H9 (cell line): ENCODE measurements at regions not wholly inside any gene's neighbourhood (a gene's known extent, or its start where the extent isn't known, plus 50 kb on each side); places are given as distances from the start of the nearest gene placed in this dataset.
A peak's percentile ranks its signal among the peaks of the same experiment; 100 is the strongest.

Experiments used
- DNase-seq: peaks from one replicate; pipeline ENCODE4 v3.0.0-alpha.2; 2017
- H2AFZ ChIP-seq: one replicate; pipeline ENCODE4 v1.6.1; 2013; ENCODE audit warnings: mild to moderate bottlenecking, low read length, control low read depth, moderate library complexity
- H2AK5ac ChIP-seq: 2 replicates; pipeline ENCODE4 v1.6.1; 2013; ENCODE audit warnings: low read length, control low read depth, mixed read lengths; ENCODE audit not compliant: insufficient read length
- H2BK120ac ChIP-seq: one replicate; pipeline ENCODE4 v1.6.1; 2013; ENCODE audit warnings: low read depth, mild to moderate bottlenecking, low read length, control low read depth, inconsistent platforms; ENCODE audit not compliant: poor library complexity, severe bottlenecking
- H2BK12ac ChIP-seq: 2 replicates; pipeline ENCODE4 v1.6.1; 2013; ENCODE audit warnings: low read length, control low read depth, mixed read lengths, low read depth; ENCODE audit not compliant: insufficient read length
- H2BK15ac ChIP-seq: 2 replicates; pipeline ENCODE4 v1.6.1; 2013; ENCODE audit warnings: low read depth, low read length, control low read depth
- H2BK20ac ChIP-seq: one replicate; pipeline ENCODE4 v1.6.1; 2013; ENCODE audit warnings: low read depth, mild to moderate bottlenecking, low read length, control low read depth, inconsistent platforms; ENCODE audit not compliant: poor library complexity, severe bottlenecking
- H2BK5ac ChIP-seq: 2 replicates; pipeline ENCODE4 v1.6.1; 2013; ENCODE audit warnings: low read length, control low read depth, mixed read lengths; ENCODE audit not compliant: insufficient read length
- H3K14ac ChIP-seq: 2 replicates; pipeline ENCODE4 v1.6.1; 2013; ENCODE audit warnings: low read length, control low read depth; ENCODE audit not compliant: insufficient read depth
- H3K18ac ChIP-seq: 2 replicates; pipeline ENCODE4 v1.6.1; 2013; ENCODE audit warnings: low read depth, mild to moderate bottlenecking, mixed read lengths, low read length, control low read depth; ENCODE audit not compliant: insufficient read length
- H3K23ac ChIP-seq: 2 replicates; pipeline ENCODE4 v1.6.1; 2013; ENCODE audit warnings: low read length, control low read depth, mixed read lengths, low read depth; ENCODE audit not compliant: insufficient read length
- H3K23me2 ChIP-seq: 2 replicates; pipeline ENCODE4 v1.6.1; 2013; ENCODE audit warnings: low read depth, mild to moderate bottlenecking, mixed read lengths, low read length, control low read depth; ENCODE audit not compliant: insufficient read length, poor library complexity, severe bottlenecking
- H3K27ac ChIP-seq: 2 replicates; pipeline ENCODE4 v1.5.1; 2013; ENCODE audit warnings: low read length, control low read depth, mixed read lengths, low read depth; ENCODE audit not compliant: insufficient read length
- H3K27me3 ChIP-seq: 2 replicates; pipeline ENCODE4 v1.6.1; 2013; ENCODE audit warnings: low read length, control low read depth, inconsistent platforms; ENCODE audit not compliant: insufficient read depth
- H3K4ac ChIP-seq: 2 replicates; pipeline ENCODE4 v1.6.1; 2013; ENCODE audit warnings: low read depth, mild to moderate bottlenecking, control low read depth, inconsistent platforms, low read length, moderate library complexity
- H3K4me1 ChIP-seq: 2 replicates; pipeline ENCODE4 v1.6.1; 2013; ENCODE audit warnings: low read length, control low read depth, inconsistent platforms; ENCODE audit not compliant: insufficient read depth
- H3K4me2 ChIP-seq: 2 replicates; pipeline ENCODE4 v1.6.1; 2013; ENCODE audit warnings: low read length, control low read depth, mixed read lengths; ENCODE audit not compliant: insufficient read length, insufficient read depth
- H3K56ac ChIP-seq: 2 replicates; pipeline ENCODE4 v1.6.1; 2013; ENCODE audit warnings: low read depth, mild to moderate bottlenecking, mixed read lengths, low read length, control low read depth; ENCODE audit not compliant: insufficient read length
- H3K79me1 ChIP-seq: 2 replicates; pipeline ENCODE4 v1.6.1; 2013; ENCODE audit warnings: low read depth, mild to moderate bottlenecking, moderate library complexity, low read length, control low read depth, inconsistent platforms; ENCODE audit not compliant: insufficient read depth, poor library complexity, severe bottlenecking
- H3K79me2 ChIP-seq: 2 replicates; pipeline ENCODE4 v1.6.1; 2013; ENCODE audit warnings: low read length, control low read depth, inconsistent platforms; ENCODE audit not compliant: insufficient read depth
- H3K9ac ChIP-seq: 2 replicates; pipeline ENCODE4 v1.6.1; 2013; ENCODE audit warnings: low read length, control low read depth, mixed read lengths; ENCODE audit not compliant: insufficient read length; ENCODE audit errors: extremely low read depth
- H3K9me3 ChIP-seq: one replicate; pipeline ENCODE4 v1.6.1; 2013; ENCODE audit warnings: low read depth, low read length, inconsistent platforms; ENCODE audit not compliant: control insufficient read depth
- H3T11ph ChIP-seq: one replicate; pipeline ENCODE4 v1.6.1; 2013; ENCODE audit warnings: mild to moderate bottlenecking, low read length, control low read depth, inconsistent platforms
- H4K20me1 ChIP-seq: one replicate; pipeline ENCODE4 v1.6.1; 2013; ENCODE audit not compliant: control insufficient read depth, insufficient read length, insufficient read depth
- H4K5ac ChIP-seq: 2 replicates; pipeline ENCODE4 v1.6.1; 2013; ENCODE audit warnings: low read depth, mild to moderate bottlenecking, mixed read lengths, low read length, control low read depth; ENCODE audit not compliant: insufficient read length
- H4K8ac ChIP-seq: replicated peaks from 2 replicates; pipeline ENCODE4 v1.6.1; 2013; ENCODE audit warnings: low read length, control low read depth, mixed read lengths, low read depth; ENCODE audit not compliant: insufficient read length
- H4K91ac ChIP-seq: 2 replicates; pipeline ENCODE4 v1.6.1; 2013; ENCODE audit warnings: low read depth, mild to moderate bottlenecking, moderate library complexity, mixed read lengths, low read length, control low read depth; ENCODE audit not compliant: insufficient read length
- H3K27ac Mint-ChIP-seq, 3 experiments: 2 replicates in 2 of 3; 3 replicates in 1 of 3; pipeline ENCODE4 v1.8.0; 2020 to 2021; ENCODE audit warnings: mixed read lengths in 3 of 3, mild to moderate bottlenecking in 1 of 3, moderate library complexity in 1 of 3
- H3K27me3 Mint-ChIP-seq: 2 replicates; pipeline ENCODE4 v1.8.0; 2021; ENCODE audit warnings: low read depth, mild to moderate bottlenecking, moderate library complexity, mixed read lengths
- H3K36me3 Mint-ChIP-seq, 3 experiments: 2 replicates in 2 of 3; 3 replicates in 1 of 3; pipeline ENCODE4 v1.8.0; 2020 to 2021; ENCODE audit warnings: low read depth in 3 of 3, mixed read lengths in 3 of 3; ENCODE audit not compliant: insufficient read depth in 1 of 3
- H3K4me1 Mint-ChIP-seq, 2 experiments: 2 replicates each; pipeline ENCODE4 v1.8.0; 2020; ENCODE audit warnings: mixed read lengths in 2 of 2
- H3K4me3 Mint-ChIP-seq, 2 experiments: 2 replicates in 1 of 2; 3 replicates in 1 of 2; pipeline ENCODE4 v1.8.0; 2020 to 2021; ENCODE audit warnings: mild to moderate bottlenecking in 2 of 2, mixed read lengths in 2 of 2, moderate library complexity in 1 of 2
- H3K9me3 Mint-ChIP-seq, 2 experiments: 2 replicates in 1 of 2; 3 replicates in 1 of 2; pipeline ENCODE4 v1.8.0; 2020; ENCODE audit warnings: mild to moderate bottlenecking in 2 of 2, mixed read lengths in 2 of 2, moderate library complexity in 1 of 2
- WGBS: extraction: QIAGEN DNeasy Blood & Tissue Kit; methylation state at CpG from one replicate; pipeline ENCODE4 v1.1.7; 2013; ENCODE audit warnings: missing lambda C conversion rate, low lambda C conversion rate, mixed read lengths; ENCODE audit not compliant: insufficient read length; ENCODE audit errors: extremely low coverage; 5-methylcytosine and 5-hydroxymethylcytosine counted together
- TF ChIP-seq, protein P1 (sequence below): fragments of 200-600 bp; sonication (generic); conservative IDR thresholded peaks from 3 replicates; pipeline ENCODE4 v1.8.0; 2021; ENCODE audit warnings: antibody characterized with exemption, mild to moderate bottlenecking

DNA sequence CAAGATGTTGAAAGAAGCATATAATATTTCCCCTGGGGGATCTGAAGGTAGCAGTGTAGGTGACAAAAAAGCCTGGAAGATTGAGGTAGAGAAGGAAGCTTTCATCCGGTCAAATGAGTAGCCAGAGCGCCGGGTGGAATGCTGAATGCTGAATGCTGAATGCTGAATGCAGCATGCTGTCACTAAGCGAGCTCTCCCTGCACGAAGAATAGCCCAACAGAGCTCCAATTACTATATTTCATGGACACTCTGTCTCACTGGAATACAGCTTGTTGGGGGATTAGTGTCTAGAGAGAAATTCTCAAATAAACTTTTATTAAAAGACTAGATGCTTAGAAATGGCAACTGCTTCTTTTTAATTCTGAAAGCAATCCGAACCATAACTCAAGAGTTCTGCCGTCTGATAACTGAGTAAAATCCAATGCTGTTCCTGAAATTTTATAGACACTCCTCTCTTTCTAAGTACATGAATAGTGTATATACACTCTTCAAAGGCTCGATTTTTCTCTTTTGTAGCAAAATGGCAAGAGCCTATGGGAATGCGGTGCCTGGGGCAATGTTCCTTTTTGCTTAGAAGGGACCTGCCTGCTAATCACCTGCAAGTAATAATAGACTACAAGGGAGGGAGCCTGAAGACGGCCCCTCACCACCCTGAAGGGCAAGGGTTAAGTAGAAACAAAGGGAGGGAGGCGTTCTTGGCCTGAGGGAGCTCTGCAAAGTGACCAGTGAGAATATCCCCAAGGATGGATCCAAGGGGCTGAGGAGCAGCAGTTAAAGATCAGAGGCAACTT lies 203.7 kb upstream of the ESRRG start:
- H3K36me3 Mint-ChIP-seq: no peaks in the 10 kb centered on the region
- Histone ChIP-seq H3K56ac (no peak overlapping the region), H2BK20ac (no peak overlapping the region), H2BK5ac (no peak overlapping the region), H2AFZ (no peak overlapping the region), H4K91ac (no peak overlapping the region), H4K8ac (no peak overlapping the region), H3K79me1 (no peaks in the 10 kb centered on the region), H3K4me2 (no peak overlapping the region), H3K27ac (no peak overlapping the region), H2BK120ac (no peak overlapping the region), H2BK12ac (no peak overlapping the region), H3K4me1 (no peaks in the 10 kb centered on the region), H3K27me3 (no peaks in the 10 kb centered on the region), H3K14ac (no peak overlapping the region), H3K18ac (no peak overlapping the region), H4K20me1 (no peaks in the 10 kb centered on the region), H3K23ac (no peak overlapping the region), H2AK5ac (no peak overlapping the region), H3K9me3 (no peaks in the 10 kb centered on the region), H3K79me2 (no peaks in the 10 kb centered on the region), H2BK15ac (no peak overlapping the region), H3K9ac (no peak overlapping the region), H3K4ac (no peak overlapping the region), H3T11ph (no peak overlapping the region), H4K5ac (no peak overlapping the region), H3K23me2 (no peaks in the 10 kb centered on the region)
- no peaks in the 10 kb centered on the region; a peak in 1 of 5 replicates for H3K9me3 Mint-ChIP-seq
- no peak overlapping the region for H3K4me3 Mint-ChIP-seq
- peak overlapping the region in 2 of 3 experiments; percentile 10 to 55; a peak in 2 of 7 replicates for H3K27ac Mint-ChIP-seq
- WGBS: no CpG with 5 or more reads among the region's 11 CpGs
- peak; percentile 39 for DNase-seq
- peaks cover 17 to 24% of the 10 kb centered on the region in 2 experiments; a peak in 3 of 4 replicates for H3K4me1 Mint-ChIP-seq
- TF ChIP-seq, protein P1, sequence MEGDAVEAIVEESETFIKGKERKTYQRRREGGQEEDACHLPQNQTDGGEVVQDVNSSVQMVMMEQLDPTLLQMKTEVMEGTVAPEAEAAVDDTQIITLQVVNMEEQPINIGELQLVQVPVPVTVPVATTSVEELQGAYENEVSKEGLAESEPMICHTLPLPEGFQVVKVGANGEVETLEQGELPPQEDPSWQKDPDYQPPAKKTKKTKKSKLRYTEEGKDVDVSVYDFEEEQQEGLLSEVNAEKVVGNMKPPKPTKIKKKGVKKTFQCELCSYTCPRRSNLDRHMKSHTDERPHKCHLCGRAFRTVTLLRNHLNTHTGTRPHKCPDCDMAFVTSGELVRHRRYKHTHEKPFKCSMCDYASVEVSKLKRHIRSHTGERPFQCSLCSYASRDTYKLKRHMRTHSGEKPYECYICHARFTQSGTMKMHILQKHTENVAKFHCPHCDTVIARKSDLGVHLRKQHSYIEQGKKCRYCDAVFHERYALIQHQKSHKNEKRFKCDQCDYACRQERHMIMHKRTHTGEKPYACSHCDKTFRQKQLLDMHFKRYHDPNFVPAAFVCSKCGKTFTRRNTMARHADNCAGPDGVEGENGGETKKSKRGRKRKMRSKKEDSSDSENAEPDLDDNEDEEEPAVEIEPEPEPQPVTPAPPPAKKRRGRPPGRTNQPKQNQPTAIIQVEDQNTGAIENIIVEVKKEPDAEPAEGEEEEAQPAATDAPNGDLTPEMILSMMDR: no peak
- H3K27me3 Mint-ChIP-seq: no peaks in the 10 kb centered on the region; the same call in 1 of the 2 replicates
